ENCODE measurements at regions not wholly inside any gene's neighbourhood (a gene's known extent, or its start where the extent isn't known, plus 50 kb on each side); places are given as distances from the start of the nearest gene placed in this dataset.

GRCh38 chr1:172898866-172899265 is 151.9 kb downstream of the TNFSF18 start:
- TF ChIP-seq EZH2 (IDR thresholded peaks at IDR 0.05; ENCODE audit: low read length) (no peak), CTCF (optimal IDR thresholded peaks at IDR 0.05 in 1 of 3, IDR thresholded peaks at IDR 0.05 in 1 of 3, conservative IDR thresholded peaks at IDR 0.05 in 1 of 3; ENCODE audit: extremely low read depth in 1 of 3, insufficient read depth in 2 of 3, low read length in 3 of 3) (no peak)
